M059J (cell line): ENCODE measurements at regions not wholly inside any gene's neighbourhood (a gene's known extent, or its start where the extent isn't known, plus 50 kb on each side); places are given as distances from the start of the nearest gene placed in this dataset.
"Not testable (repeated sequence)": the region's sequence is repeated elsewhere in the genome, so short reads cannot be mapped to it uniquely, and the experiment has no call there.

Source experiments
- DNase-seq: peaks from one replicate; pipeline ENCODE4 v3.0.0-alpha.2; 2012; ENCODE audit warnings: low read depth

DNA sequence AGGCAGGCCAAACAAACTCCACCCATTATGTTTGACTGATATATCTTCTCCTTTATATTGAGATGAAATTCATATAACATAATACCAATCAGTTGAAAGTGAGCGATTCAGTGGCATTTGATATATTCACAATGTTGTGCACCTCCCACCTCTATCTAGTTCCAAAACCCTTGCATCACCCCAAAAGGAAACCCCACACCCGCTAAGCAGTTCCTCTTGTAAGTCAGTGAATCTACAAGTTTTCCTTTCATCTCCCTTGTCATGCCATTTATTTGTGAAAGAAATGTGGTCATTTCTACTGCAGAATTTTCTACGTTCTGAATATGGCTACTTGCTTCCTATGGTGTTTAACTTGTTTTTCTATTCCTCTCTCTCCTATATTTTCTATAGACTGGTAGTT lies 99.4 kb upstream of the PTPN3 start:
- no peak for DNase-seq

- peak; percentile 4 for DNase-seq
These were observed 101.0 kb upstream of the PTPN3 start for GRCh38 chr9:109599131-109599530.

DNA sequence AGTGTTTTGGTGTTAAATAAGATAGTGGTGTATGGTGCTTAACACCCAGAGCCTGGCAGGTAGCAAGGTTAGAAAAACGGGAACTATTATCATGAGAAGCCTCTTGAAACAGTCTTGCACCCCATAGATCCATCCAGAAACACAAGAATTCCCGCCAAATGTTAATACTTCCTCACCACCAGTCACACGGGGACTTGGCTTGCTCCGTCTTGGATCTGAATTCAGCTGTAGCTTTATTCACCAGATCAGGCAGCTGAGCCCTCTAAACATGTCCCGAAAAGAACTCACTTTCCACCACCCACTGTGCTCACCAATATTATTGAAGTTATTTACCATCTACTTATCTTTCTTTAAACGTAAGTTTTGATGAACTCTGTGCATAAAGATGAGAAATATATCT lies 101.6 kb upstream of the PTPN3 start:
- DNase-seq = peak; percentile 3

GRCh38 chr9:109600142-109600541 lies 102.0 kb upstream of the PTPN3 start:
- peak; percentile 91 for DNase-seq

GRCh38 chr9:109601181-109601580 lies 103.1 kb upstream of the PTPN3 start:
- DNase-seq = no peak

DNA sequence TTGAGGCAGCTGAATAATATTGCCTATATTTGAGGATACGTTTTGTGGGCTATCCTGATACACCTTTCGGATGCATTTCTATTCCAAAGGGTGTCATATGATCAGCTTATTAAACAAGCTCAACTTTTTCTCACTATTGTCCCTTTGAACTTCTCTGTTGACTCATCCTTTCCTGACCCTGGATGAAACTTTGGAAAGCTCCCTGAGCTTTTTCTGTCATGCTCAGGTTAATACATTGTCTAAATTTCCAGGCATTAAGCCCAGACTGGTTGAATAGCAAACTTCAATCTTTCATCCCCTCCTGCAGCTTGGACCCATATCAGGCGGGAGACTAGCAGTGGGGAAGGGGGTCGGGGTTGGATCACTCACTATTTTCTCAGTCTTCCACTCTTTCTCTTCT lies 104.9 kb upstream of the PTPN3 start:
- peak; percentile 56 for DNase-seq

DNA sequence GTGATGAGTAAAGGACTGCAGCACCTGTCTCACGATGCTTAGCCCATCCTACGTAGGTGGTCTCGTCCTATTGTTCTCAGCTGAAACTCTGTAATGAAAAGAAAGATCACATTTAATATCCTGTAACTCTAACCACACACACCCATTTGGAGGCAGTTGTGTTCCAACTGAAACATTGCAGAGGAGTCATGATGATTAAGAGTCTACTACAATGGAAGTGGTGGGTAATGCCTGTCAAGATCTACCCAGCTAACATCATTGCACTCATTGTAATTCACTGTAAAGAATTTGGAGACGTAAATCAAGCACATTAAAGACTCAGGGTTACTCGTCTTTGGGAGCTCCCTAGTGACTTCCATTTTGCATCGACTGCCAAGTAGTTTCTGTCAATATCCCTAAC lies 106.0 kb upstream of the PTPN3 start:
- DNase-seq = no peak

DNA sequence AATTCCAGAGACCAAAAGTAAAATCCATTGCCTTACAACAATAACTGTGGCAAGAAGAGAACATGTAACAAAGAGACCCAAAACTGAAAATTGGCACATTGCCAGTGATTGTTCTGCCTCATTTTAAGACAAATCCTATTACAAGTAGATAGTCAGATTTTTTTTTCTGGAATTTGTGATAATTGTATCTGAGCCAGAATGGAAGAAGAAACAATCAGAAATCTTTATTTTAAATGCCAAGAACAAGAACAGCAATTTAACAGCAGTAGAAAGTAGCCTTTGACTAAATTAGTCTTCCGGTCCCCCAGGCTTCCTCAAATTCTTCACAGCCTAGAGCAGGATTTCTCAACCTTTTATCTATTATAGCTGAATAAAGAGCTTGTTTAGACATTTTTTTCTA lies 106.7 kb upstream of the PTPN3 start:
- no peak for DNase-seq

DNA sequence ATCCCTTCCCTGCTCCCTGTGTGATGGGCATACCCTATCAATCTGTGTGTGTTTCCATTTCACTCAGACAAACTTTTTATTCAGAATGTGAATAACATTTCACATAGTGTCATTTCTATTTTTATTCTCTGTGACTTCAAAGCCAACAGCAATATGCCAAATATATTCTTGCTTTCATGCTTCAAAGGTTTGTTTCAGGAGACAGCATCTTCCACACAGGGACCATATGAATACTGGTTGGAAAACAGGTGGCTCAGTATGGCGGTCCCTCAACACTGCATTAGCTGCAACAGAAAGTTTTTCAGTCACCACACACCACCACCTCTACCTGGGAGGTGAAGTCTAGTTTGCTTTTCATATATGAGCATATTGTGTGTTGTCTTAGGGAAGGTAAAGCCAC lies 111.0 kb upstream of the PTPN3 start:
- DNase-seq = no peak

GRCh38 chr9:109616571-109617120 lies 118.5 kb upstream of the PTPN3 start:
- no peak for DNase-seq

DNA sequence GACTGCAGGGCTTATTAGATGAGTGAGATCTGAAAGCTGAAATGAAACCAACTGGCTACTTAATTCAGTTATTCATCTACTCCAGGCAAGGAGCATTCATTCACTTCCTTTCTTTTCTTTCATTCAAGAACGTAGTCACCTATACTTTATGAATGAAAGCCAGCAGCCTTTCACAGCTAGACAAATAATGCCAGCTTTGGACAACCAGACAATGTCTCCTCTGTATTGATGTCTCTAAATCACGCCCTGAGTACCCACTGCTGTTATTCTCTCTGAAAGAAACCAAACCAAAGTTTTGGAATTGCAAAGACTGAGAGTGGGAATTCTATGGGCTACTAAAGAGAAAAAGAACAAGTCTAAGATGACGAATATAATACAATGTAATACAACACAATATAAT lies 121.2 kb upstream of the PTPN3 start:
- no peak for DNase-seq

- DNase-seq = no peak
These were observed 126.0 kb upstream of the PTPN3 start for GRCh38 chr9:109624143-109624542.

GRCh38 chr9:109624896-109625295 lies 126.8 kb upstream of the PTPN3 start:
- DNase-seq = no peak

- no peak for DNase-seq
These were observed 128.9 kb upstream of the PTPN3 start for GRCh38 chr9:109627042-109627441.

GRCh38 chr9:109629615-109630014 lies 131.5 kb upstream of the PTPN3 start:
- DNase-seq = no peak

GRCh38 chr9:109632817-109633216 lies 134.7 kb upstream of the PTPN3 start:
- no peak for DNase-seq

- DNase-seq = peak; percentile 85
These were observed 140.1 kb upstream of the PALM2AKAP2 start for GRCh38 chr9:109639674-109640579.

GRCh38 chr9:109640580-109641371 lies 139.2 kb upstream of the PALM2AKAP2 start:
- DNase-seq = peak; percentile 62

DNA sequence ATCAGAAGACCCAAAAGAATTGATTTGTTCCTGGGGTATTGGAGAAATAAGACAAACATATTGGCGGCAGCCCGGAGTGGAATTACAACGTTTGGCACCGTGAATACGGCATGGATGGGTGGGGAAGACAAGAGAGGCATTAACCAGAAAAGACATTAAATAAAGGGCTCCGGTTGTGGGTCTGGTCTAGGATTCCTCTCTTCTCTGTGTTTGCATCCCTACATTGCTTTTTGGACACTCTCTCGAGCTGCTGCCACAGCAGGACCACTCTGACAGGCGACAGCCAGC lies 138.7 kb upstream of the PALM2AKAP2 start:
- DNase-seq = no peak

DNA sequence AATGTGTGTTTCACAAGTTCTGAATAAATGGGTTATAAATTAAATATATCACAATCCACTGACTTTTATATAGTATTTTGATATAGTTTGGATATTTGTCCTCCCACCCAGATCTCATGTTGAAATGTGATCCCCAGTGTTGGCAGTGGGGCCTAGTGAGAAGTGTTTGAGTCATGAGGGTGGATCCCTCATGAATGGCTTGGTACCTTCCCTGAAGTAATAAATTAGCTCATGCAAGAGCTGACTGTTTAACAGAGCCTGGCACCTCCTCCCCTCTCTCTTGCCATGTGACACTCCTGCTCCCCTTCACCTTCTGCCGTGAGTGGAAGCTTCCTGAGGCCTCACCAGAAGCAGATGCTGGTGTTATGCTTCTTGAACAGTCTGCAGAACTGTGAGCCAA lies 127.9 kb upstream of the PALM2AKAP2 start:
- DNase-seq = peak; percentile 61

DNA sequence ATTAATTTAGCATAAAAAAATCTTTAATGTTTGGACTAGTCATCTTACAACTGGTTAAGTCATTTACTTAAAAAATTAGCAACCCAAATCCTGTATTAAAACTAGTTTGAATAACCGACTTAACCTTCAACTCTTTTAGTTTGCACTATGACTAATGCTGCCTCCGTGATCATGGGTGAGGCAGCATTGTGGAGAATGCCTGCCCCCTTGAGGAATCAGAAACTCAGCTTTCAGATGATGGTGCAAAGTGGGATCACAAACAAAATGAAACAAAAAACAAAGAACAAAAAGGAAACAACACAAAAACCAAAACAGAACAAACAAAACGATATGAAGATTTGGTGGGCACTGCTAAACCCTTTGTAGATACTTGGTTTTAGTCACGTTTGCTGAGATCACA lies 127.0 kb upstream of the PALM2AKAP2 start:
- DNase-seq = peak; percentile 75

- peak; percentile 16 for DNase-seq
These were observed 126.5 kb upstream of the PALM2AKAP2 start for GRCh38 chr9:109653470-109653869.

DNA sequence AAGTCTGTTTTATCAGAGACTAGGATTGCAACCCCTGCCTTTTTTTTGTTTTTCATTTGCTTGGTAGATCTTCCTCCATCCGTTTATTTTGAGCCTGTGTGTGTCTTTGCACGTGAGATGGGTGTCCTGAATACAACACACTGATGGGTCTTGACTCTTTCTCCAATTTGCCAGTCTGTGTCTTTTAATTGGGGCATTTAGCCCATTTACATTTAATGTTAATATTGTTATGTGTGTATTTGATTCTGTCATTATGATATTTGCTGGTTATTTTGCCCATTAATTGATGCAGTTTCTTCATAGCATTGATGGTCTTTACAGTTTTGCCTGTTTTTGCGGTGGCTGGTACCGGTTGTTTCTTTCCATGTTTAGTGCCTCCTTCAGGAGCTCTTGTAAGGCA lies 116.0 kb upstream of the PALM2AKAP2 start:
- DNase-seq = not testable (repeated sequence)
